ENCODE measurements at regions not wholly inside any gene's neighbourhood (a gene's known extent, or its start where the extent isn't known, plus 50 kb on each side); places are given as distances from the start of the nearest gene placed in this dataset.

DNA sequence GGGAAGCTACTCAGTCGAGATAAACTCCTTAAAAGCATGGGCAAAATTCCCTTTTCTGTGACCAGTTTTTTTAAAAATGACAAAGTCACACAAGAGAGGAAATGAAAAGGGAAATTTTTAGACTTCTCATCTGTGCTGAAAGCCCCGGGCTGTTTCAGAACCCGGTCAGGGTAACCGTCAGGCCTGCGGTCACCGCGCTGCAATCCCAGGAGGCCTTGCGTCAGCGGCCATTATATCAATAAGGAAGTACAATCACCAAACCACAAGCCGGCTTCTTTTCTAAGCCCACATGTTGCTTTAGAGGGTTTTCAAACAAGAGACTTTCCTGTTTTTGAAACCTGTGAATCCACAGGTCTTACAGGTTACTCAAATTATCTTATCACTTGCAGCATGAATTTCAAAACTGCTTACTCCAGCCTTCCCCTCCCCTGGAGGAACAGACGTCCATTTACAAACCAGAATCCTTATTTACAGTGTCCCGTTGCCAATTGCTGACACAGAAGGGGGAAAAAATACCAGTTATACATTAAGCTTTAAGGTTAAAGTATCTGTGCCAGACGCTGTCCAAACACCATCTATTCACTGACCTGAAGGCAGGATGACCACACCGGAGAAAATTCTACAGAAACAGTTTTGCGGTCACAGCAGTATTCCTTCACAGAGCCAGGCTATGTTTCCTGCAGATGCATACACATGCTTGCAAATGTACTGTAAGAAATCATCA lies 165.3 kb downstream of the TOMM20 start (continued):
- no peak for TF ChIP-seq ARID4B (CRISPR knock-in tag; IDR thresholded peaks at IDR 0.05)
- peak; percentile 60; the same call in 1 of the 2 replicates for TF ChIP-seq ID3 (CRISPR knock-in tag; IDR thresholded peaks at IDR 0.05)
- TF ChIP-seq ID3 (tag; IDR thresholded peaks at IDR 0.05) = peak; percentile 90
- TF ChIP-seq, protein P1, sequence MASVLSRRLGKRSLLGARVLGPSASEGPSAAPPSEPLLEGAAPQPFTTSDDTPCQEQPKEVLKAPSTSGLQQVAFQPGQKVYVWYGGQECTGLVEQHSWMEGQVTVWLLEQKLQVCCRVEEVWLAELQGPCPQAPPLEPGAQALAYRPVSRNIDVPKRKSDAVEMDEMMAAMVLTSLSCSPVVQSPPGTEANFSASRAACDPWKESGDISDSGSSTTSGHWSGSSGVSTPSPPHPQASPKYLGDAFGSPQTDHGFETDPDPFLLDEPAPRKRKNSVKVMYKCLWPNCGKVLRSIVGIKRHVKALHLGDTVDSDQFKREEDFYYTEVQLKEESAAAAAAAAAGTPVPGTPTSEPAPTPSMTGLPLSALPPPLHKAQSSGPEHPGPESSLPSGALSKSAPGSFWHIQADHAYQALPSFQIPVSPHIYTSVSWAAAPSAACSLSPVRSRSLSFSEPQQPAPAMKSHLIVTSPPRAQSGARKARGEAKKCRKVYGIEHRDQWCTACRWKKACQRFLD (CRISPR knock-in tag; IDR thresholded peaks at IDR 0.05) = peak; percentile 99
- peak; percentile 95 for TF ChIP-seq SMAD4 (CRISPR knock-in tag; conservative IDR thresholded peaks at IDR 0.05)
- TF ChIP-seq ZKSCAN3 (CRISPR knock-in tag; IDR thresholded peaks at IDR 0.05) = no peak
- no peak; the same call in 1 of the 2 replicates for TF ChIP-seq TAF7 (tag; IDR thresholded peaks at IDR 0.05)
- no peak for TF ChIP-seq XRCC3 (IDR thresholded peaks at IDR 0.05)
- TF ChIP-seq TCF15 (CRISPR knock-in tag; IDR thresholded peaks at IDR 0.05) = peak; percentile 87; the same call in 1 of the 2 replicates
- TF ChIP-seq KDM5B (IDR thresholded peaks at IDR 0.05; ENCODE audit: insufficient replicate concordance, low read depth, low read length) = peak; percentile 63
- TF ChIP-seq CEBPB (tag; IDR thresholded peaks at IDR 0.05) = peak; percentile 81
- no peak; the same call in 1 of the 2 replicates for TF ChIP-seq MBD2 (IDR thresholded peaks at IDR 0.05; ENCODE audit: borderline replicate concordance, low read depth)
- TF ChIP-seq TAL1 (IDR thresholded peaks at IDR 0.05) = no peak
- peak; percentile 92 for TF ChIP-seq BACH1 (tag; IDR thresholded peaks at IDR 0.05)
- no peak for TF ChIP-seq WHSC1 (IDR thresholded peaks at IDR 0.05; ENCODE audit: low read length)
- no peak for TF ChIP-seq HMGN3 (IDR thresholded peaks at IDR 0.05; ENCODE audit: borderline replicate concordance, extremely low read depth, insufficient read length, low read depth, low read length)
- peak; percentile 92 for TF ChIP-seq ELF1 (tag; IDR thresholded peaks at IDR 0.05)
- no peak for TF ChIP-seq SREBF2 (CRISPR knock-in tag; IDR thresholded peaks at IDR 0.05)
- TF ChIP-seq ZNF174 (CRISPR knock-in tag; IDR thresholded peaks at IDR 0.05) = peak; percentile 32; the same call in 1 of the 2 replicates
- TF ChIP-seq SMARCA4 (IDR thresholded peaks at IDR 0.05) = no peak
- peak; percentile 72 for TF ChIP-seq ZNF134 (CRISPR knock-in tag; conservative IDR thresholded peaks at IDR 0.05)

Measured in K562 (cell line).